Fibroblast of lung (primary cell): ENCODE measurements at regions not wholly inside any gene's neighbourhood (a gene's known extent, or its start where the extent isn't known, plus 50 kb on each side); places are given as distances from the start of the nearest gene placed in this dataset.

ENCODE experiments used
- CTCF ChIP-seq, 2 donors: IDR thresholded peaks in 1 of 2; conservative IDR thresholded peaks in 1 of 2; 1 replicate in 1 of 2; 2 replicates in 1 of 2; pipeline ENCODE4 v1.5.1; 2011 to 2012; ENCODE audit warnings: low read length in 2 of 2, control low read depth in 1 of 2, inconsistent platforms in 1 of 2, low read depth in 1 of 2, mild to moderate bottlenecking in 1 of 2
- EZH2 ChIP-seq: IDR thresholded peaks from 2 replicates; pipeline ENCODE4 v1.5.1; 2012; ENCODE audit warnings: low read length, control low read depth, mild to moderate bottlenecking; ENCODE audit errors: missing control alignments

GRCh38 chr18:70622622-70623419, 334.0 kb downstream of the SOCS6 start:
- no peak for TF ChIP-seq EZH2
- TF ChIP-seq CTCF (conservative IDR thresholded peaks at IDR 0.05 in 1 of 2, IDR thresholded peaks at IDR 0.05 in 1 of 2; ENCODE audit: low read depth in 1 of 2, low read length in 2 of 2): no peak
